ENCODE measurements at regions not wholly inside any gene's neighbourhood (a gene's known extent, or its start where the extent isn't known, plus 50 kb on each side); places are given as distances from the start of the nearest gene placed in this dataset.

DNA sequence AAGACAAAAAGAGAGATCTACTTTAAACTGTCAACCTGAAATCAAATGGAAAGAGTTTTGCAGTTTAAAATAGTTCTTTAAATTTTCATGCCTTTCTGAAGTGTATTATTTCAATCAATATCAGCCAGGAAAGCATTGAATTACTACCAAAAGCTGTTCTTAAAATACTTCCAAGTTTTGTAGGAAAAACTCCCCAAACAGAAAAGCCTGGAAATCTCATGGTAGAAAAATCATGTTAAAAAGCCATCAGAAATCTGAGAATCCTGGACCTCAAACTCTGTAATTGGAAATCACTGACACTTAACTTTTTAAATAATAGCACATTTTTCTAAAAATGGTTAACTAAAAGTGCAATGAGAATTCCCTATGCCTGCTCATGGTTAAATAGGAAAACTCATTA, 63.3 kb upstream of the CNTNAP4 start:
- TF ChIP-seq, protein P1, sequence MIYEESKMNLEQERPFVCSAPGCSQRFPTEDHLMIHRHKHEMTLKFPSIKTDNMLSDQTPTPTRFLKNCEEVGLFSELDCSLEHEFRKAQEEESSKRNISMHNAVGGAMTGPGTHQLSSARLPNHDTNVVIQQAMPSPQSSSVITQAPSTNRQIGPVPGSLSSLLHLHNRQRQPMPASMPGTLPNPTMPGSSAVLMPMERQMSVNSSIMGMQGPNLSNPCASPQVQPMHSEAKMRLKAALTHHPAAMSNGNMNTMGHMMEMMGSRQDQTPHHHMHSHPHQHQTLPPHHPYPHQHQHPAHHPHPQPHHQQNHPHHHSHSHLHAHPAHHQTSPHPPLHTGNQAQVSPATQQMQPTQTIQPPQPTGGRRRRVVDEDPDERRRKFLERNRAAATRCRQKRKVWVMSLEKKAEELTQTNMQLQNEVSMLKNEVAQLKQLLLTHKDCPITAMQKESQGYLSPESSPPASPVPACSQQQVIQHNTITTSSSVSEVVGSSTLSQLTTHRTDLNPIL (CRISPR knock-in tag; IDR thresholded peaks at IDR 0.05; ENCODE audit: low read depth) = no peak
- TF ChIP-seq TCF4 (CRISPR knock-in tag; IDR thresholded peaks at IDR 0.05; ENCODE audit: borderline replicate concordance) (no peak), GLIS3 (CRISPR knock-in tag; IDR thresholded peaks at IDR 0.05) (no peak), SNAI2 (CRISPR knock-in tag; IDR thresholded peaks at IDR 0.05) (no peak), PPARA (CRISPR knock-in tag; IDR thresholded peaks at IDR 0.05; ENCODE audit: borderline replicate concordance) (no peak), BACH2 (CRISPR knock-in tag; IDR thresholded peaks at IDR 0.05; ENCODE audit: borderline replicate concordance) (no peak), RARB (CRISPR knock-in tag; IDR thresholded peaks at IDR 0.05) (no peak), ESRRG (CRISPR knock-in tag; IDR thresholded peaks at IDR 0.05) (no peak), ARNTL (CRISPR knock-in tag; IDR thresholded peaks at IDR 0.05; ENCODE audit: borderline replicate concordance, low read depth) (no peak)
- TF ChIP-seq, protein P2, sequence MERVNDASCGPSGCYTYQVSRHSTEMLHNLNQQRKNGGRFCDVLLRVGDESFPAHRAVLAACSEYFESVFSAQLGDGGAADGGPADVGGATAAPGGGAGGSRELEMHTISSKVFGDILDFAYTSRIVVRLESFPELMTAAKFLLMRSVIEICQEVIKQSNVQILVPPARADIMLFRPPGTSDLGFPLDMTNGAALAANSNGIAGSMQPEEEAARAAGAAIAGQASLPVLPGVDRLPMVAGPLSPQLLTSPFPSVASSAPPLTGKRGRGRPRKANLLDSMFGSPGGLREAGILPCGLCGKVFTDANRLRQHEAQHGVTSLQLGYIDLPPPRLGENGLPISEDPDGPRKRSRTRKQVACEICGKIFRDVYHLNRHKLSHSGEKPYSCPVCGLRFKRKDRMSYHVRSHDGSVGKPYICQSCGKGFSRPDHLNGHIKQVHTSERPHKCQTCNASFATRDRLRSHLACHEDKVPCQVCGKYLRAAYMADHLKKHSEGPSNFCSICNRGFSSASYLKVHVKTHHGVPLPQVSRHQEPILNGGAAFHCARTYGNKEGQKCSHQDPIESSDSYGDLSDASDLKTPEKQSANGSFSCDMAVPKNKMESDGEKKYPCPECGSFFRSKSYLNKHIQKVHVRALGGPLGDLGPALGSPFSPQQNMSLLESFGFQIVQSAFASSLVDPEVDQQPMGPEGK (CRISPR knock-in tag; IDR thresholded peaks at IDR 0.05; ENCODE audit: borderline replicate concordance) = no peak
- TF ChIP-seq, protein P3, sequence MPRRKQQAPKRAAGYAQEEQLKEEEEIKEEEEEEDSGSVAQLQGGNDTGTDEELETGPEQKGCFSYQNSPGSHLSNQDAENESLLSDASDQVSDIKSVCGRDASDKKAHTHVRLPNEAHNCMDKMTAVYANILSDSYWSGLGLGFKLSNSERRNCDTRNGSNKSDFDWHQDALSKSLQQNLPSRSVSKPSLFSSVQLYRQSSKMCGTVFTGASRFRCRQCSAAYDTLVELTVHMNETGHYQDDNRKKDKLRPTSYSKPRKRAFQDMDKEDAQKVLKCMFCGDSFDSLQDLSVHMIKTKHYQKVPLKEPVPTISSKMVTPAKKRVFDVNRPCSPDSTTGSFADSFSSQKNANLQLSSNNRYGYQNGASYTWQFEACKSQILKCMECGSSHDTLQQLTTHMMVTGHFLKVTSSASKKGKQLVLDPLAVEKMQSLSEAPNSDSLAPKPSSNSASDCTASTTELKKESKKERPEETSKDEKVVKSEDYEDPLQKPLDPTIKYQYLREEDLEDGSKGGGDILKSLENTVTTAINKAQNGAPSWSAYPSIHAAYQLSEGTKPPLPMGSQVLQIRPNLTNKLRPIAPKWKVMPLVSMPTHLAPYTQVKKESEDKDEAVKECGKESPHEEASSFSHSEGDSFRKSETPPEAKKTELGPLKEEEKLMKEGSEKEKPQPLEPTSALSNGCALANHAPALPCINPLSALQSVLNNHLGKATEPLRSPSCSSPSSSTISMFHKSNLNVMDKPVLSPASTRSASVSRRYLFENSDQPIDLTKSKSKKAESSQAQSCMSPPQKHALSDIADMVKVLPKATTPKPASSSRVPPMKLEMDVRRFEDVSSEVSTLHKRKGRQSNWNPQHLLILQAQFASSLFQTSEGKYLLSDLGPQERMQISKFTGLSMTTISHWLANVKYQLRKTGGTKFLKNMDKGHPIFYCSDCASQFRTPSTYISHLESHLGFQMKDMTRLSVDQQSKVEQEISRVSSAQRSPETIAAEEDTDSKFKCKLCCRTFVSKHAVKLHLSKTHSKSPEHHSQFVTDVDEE (CRISPR knock-in tag; IDR thresholded peaks at IDR 0.05) = no peak
